Psoas muscle (tissue), 7 donors: ENCODE measurements at regions not wholly inside any gene's neighbourhood (a gene's known extent, or its start where the extent isn't known, plus 50 kb on each side); places are given as distances from the start of the nearest gene placed in this dataset.

Source experiments
- ATAC-seq, 4 donors: fragments of 200-7000 bp; cut with Tn5 transposase; one replicate each; pipeline ENCODE4 v1.9.1; 2020; ENCODE audit warnings: moderate library complexity in 3 of 4, mild to moderate bottlenecking in 2 of 4
- DNase-seq, 2 donors: peaks; one replicate each; pipeline ENCODE4 v3.0.0-alpha.2; 2020
- H3K27ac ChIP-seq: fragments of 200-600 bp; one replicate; pipeline ENCODE4 v1.8.0; 2022
- H3K27me3 ChIP-seq, 3 donors: fragments of 200-600 bp in 1 of 3; one replicate each; pipeline versions ENCODE4 v1.6.1 to v1.8.0; 2013 to 2022; ENCODE audit warnings: low read length in 2 of 3, mild to moderate bottlenecking in 2 of 3, moderate library complexity in 1 of 3; ENCODE audit not compliant: insufficient read depth in 3 of 3
- H3K36me3 ChIP-seq, 2 donors: fragments of 200-600 bp in 1 of 2; one replicate each; pipeline versions ENCODE4 v1.6.1 to v1.8.0; 2013 to 2022; ENCODE audit warnings: low read depth in 1 of 2, mild to moderate bottlenecking in 1 of 2, moderate library complexity in 1 of 2; ENCODE audit not compliant: insufficient read depth in 1 of 2
- H3K4me1 ChIP-seq: fragments of 200-600 bp; one replicate; pipeline ENCODE4 v1.8.0; 2022
- H3K4me3 ChIP-seq: fragments of 200-600 bp; one replicate; pipeline ENCODE4 v1.8.0; 2022; ENCODE audit warnings: mild to moderate bottlenecking
- H3K9me3 ChIP-seq: fragments of 200-600 bp; one replicate; pipeline ENCODE4 v1.8.0; 2022
- CTCF ChIP-seq: fragments of 200-600 bp; IDR thresholded peaks from one replicate; pipeline ENCODE4 v1.8.0; 2022; ENCODE audit warnings: antibody characterized with exemption
- WGBS, 3 donors: extraction: QIAGEN DNeasy Blood & Tissue Kit; methylation state at CpG; one replicate each; pipeline versions ENCODE4 v1.1.6 to v1.1.7; 2013; 5-methylcytosine and 5-hydroxymethylcytosine counted together
- intact Hi-C, 2 donors: fragments of 100-400 bp; cut with DNase I; formaldehyde crosslinking; loops; one replicate each; pipeline versions ENCODE4 v1.11.0 to v1.14.2; 2022
- donor health status: healthy with polysubstance abuse.
- donor health status: DM: no; HTN: no; CAD: no; lungs with moderate emphysema.
- donor health status: Bipolar disorder and iron deficiency.
- donor health status: healthy.
- donor health status: DM: yes; HTN: yes; CAD: no.
- donor health status: DM: no; HTN: no; CAD: no.
- donor health status: DM: yes; HTN: yes; CAD: no.

GRCh38 chr4:123312116-123312515, 84.5 kb upstream of the SPRY1 start:
- intact Hi-C loops: no loop called here
- Histone ChIP-seq H3K9me3 (no peaks in the 10 kb centered on the region), H3K36me3 (peaks cover 0 to 3% of the 10 kb centered on the region in 2 donors), H3K27ac (no peak overlapping the region), H3K4me1 (no peaks in the 10 kb centered on the region), H3K4me3 (no peak overlapping the region), H3K27me3 (no peaks in the 10 kb centered on the region)
- DNase-seq (no peak), ATAC-seq (no peak)
- 92 to 100% (median 93%) methylated on average over 1 of the region's 1 CpG for WGBS, 3 donors
- no peak for TF ChIP-seq CTCF

GRCh38 chr4:123312951-123313592, 83.5 kb upstream of the SPRY1 start:
- Histone ChIP-seq H3K27ac (no peak overlapping the region), H3K4me3 (no peak overlapping the region), H3K9me3 (no peaks in the 10 kb centered on the region), H3K36me3 (peaks cover 0 to 3% of the 10 kb centered on the region in 2 donors), H3K27me3 (no peaks in the 10 kb centered on the region), H3K4me1 (no peaks in the 10 kb centered on the region)
- ATAC-seq: no peak
- no peak for TF ChIP-seq CTCF
- intact Hi-C loops: no loop called here
- 83 to 89% (median 84%) methylated on average over 10 of the region's 10 CpGs for WGBS, 3 donors
- DNase-seq: no peak

DNA sequence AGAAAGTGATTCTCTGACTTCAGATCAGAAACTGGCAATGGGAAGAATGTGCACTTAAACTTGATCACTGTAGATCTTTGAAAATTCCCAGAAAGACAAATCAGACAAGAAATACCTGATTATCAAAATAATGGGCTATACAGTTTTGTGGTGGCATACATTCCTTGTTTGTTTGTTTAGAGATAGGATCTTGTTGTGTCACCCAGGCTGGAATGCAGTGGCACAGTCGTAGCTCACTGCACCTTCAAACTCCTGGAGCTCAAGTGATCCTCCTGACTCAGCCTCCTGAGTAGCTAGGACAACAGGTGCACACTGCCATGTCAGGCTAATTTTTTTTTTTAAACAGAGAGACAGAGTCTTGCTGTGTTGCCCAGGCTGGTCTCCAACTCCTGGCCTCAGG, 81.0 kb upstream of the SPRY1 start:
- Histone ChIP-seq H3K9me3 (peaks cover 7% of the 10 kb centered on the region), H3K36me3 (peaks cover 0 to 3% of the 10 kb centered on the region in 2 donors), H3K4me1 (no peaks in the 10 kb centered on the region), H3K27me3 (no peaks in the 10 kb centered on the region), H3K27ac (no peak overlapping the region), H3K4me3 (no peak overlapping the region)
- ATAC-seq (no peak), DNase-seq (no peak)
- no peak for TF ChIP-seq CTCF
- WGBS, 3 donors: 90 to 96% (median 95%) methylated on average over 1 of the region's 1 CpG
- intact Hi-C loops: no loop called here

- Histone ChIP-seq H3K9me3 (peaks cover 21% of the 10 kb centered on the region), H3K27me3 (no peaks in the 10 kb centered on the region), H3K36me3 (peaks cover 0 to 3% of the 10 kb centered on the region in 2 donors), H3K27ac (no peak overlapping the region), H3K4me3 (no peak overlapping the region), H3K4me1 (no peaks in the 10 kb centered on the region)
- TF ChIP-seq CTCF: no peak
- ATAC-seq (no peak), DNase-seq (no peak)
- intact Hi-C loops: no loop called here
- 90 to 98% (median 97%) methylated on average over 2 of the region's 2 CpGs for WGBS, 3 donors
These were observed 79.4 kb upstream of the SPRY1 start for GRCh38 chr4:123317211-123317610.

DNA sequence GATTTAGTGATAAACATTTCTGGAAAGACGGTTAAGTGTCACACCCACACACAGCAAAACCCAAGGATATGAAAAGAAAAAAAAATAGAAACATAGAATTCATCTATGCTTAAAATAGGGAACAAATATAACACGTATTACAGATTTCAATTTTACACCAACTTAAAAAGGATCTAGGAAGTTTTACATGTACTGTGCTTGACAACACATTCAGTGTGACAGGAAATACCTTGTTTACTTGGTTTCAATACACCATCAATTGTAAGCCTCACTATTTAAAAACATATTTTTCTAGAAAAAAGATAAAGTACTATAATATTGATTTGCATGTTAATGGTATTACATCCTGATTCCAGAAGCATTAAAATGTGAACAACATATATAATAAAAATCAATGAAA, 77.0 kb upstream of the SPRY1 start:
- WGBS, 3 donors: 86 to 97% (median 91%) methylated on average over 2 of the region's 2 CpGs
- Histone ChIP-seq H3K27me3 (no peaks in the 10 kb centered on the region), H3K27ac (no peak overlapping the region), H3K9me3 (peaks cover 23% of the 10 kb centered on the region), H3K36me3 (peaks cover 0 to 2% of the 10 kb centered on the region in 2 donors), H3K4me3 (no peak overlapping the region), H3K4me1 (no peaks in the 10 kb centered on the region)
- intact Hi-C loops: no loop called here
- ATAC-seq: no peak
- no peak for TF ChIP-seq CTCF
- DNase-seq: no peak
